K562 (cell line): ENCODE measurements at regions not wholly inside any gene's neighbourhood (a gene's known extent, or its start where the extent isn't known, plus 50 kb on each side); places are given as distances from the start of the nearest gene placed in this dataset.
A peak's percentile ranks its signal among the peaks of the same experiment; 100 is the strongest.

ENCODE experiments used
- ATAC-seq: fragments of 200-7000 bp; cut with Tn5 transposase; 3 replicates; pipeline ENCODE4 v1.9.1; 2020; ENCODE audit warnings: moderate library complexity
- BruUV-seq: library from RNA; stranded (reverse); fragments of 400-500 nt; replicated peaks from 2 replicates; lab custom pipeline; 2021; lab: Mats Ljungman, UMichigan
- CTCF ChIA-PET: fragments of 300-600 bp; formaldehyde crosslinking; extraction: SDS; loops from one replicate; lab custom pipeline; 2021; ENCODE audit warnings: low intra/inter-chr PET ratio; lab: Yijun Ruan, JAX
- POLR2A ChIA-PET: fragments of 300-600, 350-650 bp; sonication (Branson Sonifier 250); formaldehyde crosslinking; extraction: SDS; loops from one replicate; lab custom pipeline; 2021; ENCODE audit warnings: antibody characterized with exemption, inconsistent platforms; lab: Yijun Ruan, JAX
- DNase-seq, 4 experiments: peaks; one replicate each; pipeline versions ENCODE4 v3.0.0 to v3.0.0-alpha.2; 2011 to 2018; ENCODE audit warnings: low spot score in 3 of 4, mixed read lengths in 3 of 4; ENCODE audit errors: extremely low read depth in 1 of 4
- FAIRE-seq: peaks from 2 replicates; lab custom pipeline; 2011; peaks lifted over from hg19 to GRCh38; lab: Jason Lieb, UNC
- H2AFZ ChIP-seq: 2 replicates; pipeline ENCODE4 v1.6.0; 2011; ENCODE audit warnings: low read depth, low read length, control low read depth, inconsistent platforms
- H3K27ac ChIP-seq: fragments of 200-600 bp; 3 replicates; pipeline ENCODE4 v1.8.0; 2011; ENCODE audit warnings: low read depth, mild to moderate bottlenecking, control low read depth, inconsistent platforms, low read length, moderate library complexity, mixed read lengths; ENCODE audit errors: extremely low read depth
- H3K27me3 ChIP-seq, 2 experiments: fragments of 300-600 bp in 1 of 2; 2 replicates in 1 of 2; 3 replicates in 1 of 2; pipeline versions ENCODE4 v1.6.0 to v1.8.0; 2011; ENCODE audit warnings: inconsistent platforms in 2 of 2, low read length in 2 of 2, mild to moderate bottlenecking in 1 of 2, mixed read lengths in 1 of 2, moderate library complexity in 1 of 2; ENCODE audit not compliant: control insufficient read depth in 2 of 2, insufficient read depth in 2 of 2
- H3K36me3 ChIP-seq: fragments of 300-600 bp; 3 replicates; pipeline ENCODE4 v1.8.0; 2011; ENCODE audit warnings: mild to moderate bottlenecking, low read length, inconsistent platforms; ENCODE audit not compliant: control insufficient read depth, insufficient read depth
- H3K4me1 ChIP-seq, 2 experiments: fragments of 200-600 bp in 1 of 2; replicated peaks in 1 of 2; 2 replicates in 1 of 2; 3 replicates in 1 of 2; pipeline versions ENCODE4 v1.5.1 to v1.8.0; 2011; ENCODE audit warnings: inconsistent platforms in 2 of 2, low read length in 2 of 2, mild to moderate bottlenecking in 1 of 2, mixed read lengths in 1 of 2, moderate library complexity in 1 of 2; ENCODE audit not compliant: control insufficient read depth in 2 of 2, insufficient read depth in 2 of 2
- H3K4me2 ChIP-seq: 2 replicates; pipeline ENCODE4 v1.6.1; 2011; ENCODE audit warnings: low read length, control low read depth, inconsistent platforms, mixed read lengths; ENCODE audit not compliant: insufficient read depth
- H3K4me3 ChIP-seq: fragments of 200-600 bp; sonication (generic), shearing (Covaris generic); 2 replicates; pipeline ENCODE4 v1.5.1; 2016; ENCODE audit warnings: control low read depth, inconsistent platforms
- H3K79me2 ChIP-seq: fragments of 200-600 bp; 3 replicates; pipeline ENCODE4 v1.8.0; 2011; ENCODE audit warnings: low read length, inconsistent platforms; ENCODE audit not compliant: control insufficient read depth, insufficient read depth
- H3K9ac ChIP-seq, 2 experiments: 2 replicates each; pipeline versions ENCODE4 v1.6.0 to v1.6.1; 2011; ENCODE audit warnings: low read depth in 2 of 2, low read length in 2 of 2, control low read depth in 1 of 2, inconsistent platforms in 1 of 2, mild to moderate bottlenecking in 1 of 2, mixed read lengths in 1 of 2; ENCODE audit not compliant: insufficient read depth in 1 of 2
- H3K9me1 ChIP-seq: one replicate; pipeline ENCODE4 v1.6.0; 2011; ENCODE audit warnings: inconsistent platforms, mild to moderate bottlenecking, low read length, moderate library complexity; ENCODE audit not compliant: control insufficient read depth, insufficient read depth
- H3K9me3 ChIP-seq: replicated peaks from 2 replicates; pipeline ENCODE4 v1.5.1; 2011; ENCODE audit warnings: low read depth, low read length, inconsistent platforms; ENCODE audit not compliant: control insufficient read depth, insufficient read depth
- H4K20me1 ChIP-seq: replicated peaks from 2 replicates; pipeline ENCODE4 v1.6.1; 2011; ENCODE audit warnings: low read length, inconsistent platforms, mixed read lengths; ENCODE audit not compliant: control insufficient read depth, insufficient read depth
- BCOR ChIP-seq: fragments of 450-650 bp; IDR thresholded peaks from 2 replicates; pipeline ENCODE4 v1.6.1; 2016
- BHLHE40 ChIP-seq: IDR thresholded peaks from 2 replicates; pipeline ENCODE4 v1.6.1; 2011; ENCODE audit warnings: low read length, improper control_type of control experiment
- HINFP ChIP-seq: fragments of 450-650 bp; conservative IDR thresholded peaks from 2 replicates; pipeline ENCODE4 v1.6.1; 2016; ENCODE audit warnings: missing genetic modification characterization, low read depth, mild to moderate bottlenecking, control low read depth, missing compliant biosample characterization
- KAT7 ChIP-seq: sonication (generic); formaldehyde crosslinking; IDR thresholded peaks from 2 replicates; pipeline ENCODE4 v1.8.0; 2022; ENCODE audit warnings: missing genetic modification reagents, mild to moderate bottlenecking, borderline replicate concordance
- NFE2L1 ChIP-seq: fragments of 450-650 bp; IDR thresholded peaks from 2 replicates; pipeline ENCODE4 v1.6.1; 2016; ENCODE audit warnings: missing genetic modification characterization, low read depth, mild to moderate bottlenecking, missing compliant biosample characterization, moderate library complexity, borderline replicate concordance
- PHF20 ChIP-seq: fragments of 450-650 bp; IDR thresholded peaks from 2 replicates; pipeline ENCODE4 v1.6.1; 2018; ENCODE audit not compliant: partially characterized antibody
- SP1 ChIP-seq: sonication (generic); formaldehyde crosslinking; IDR thresholded peaks from 2 replicates; pipeline ENCODE4 v1.8.1; 2022; ENCODE audit warnings: mild to moderate bottlenecking, missing genetic modification reagents
- STAT5A ChIP-seq: IDR thresholded peaks from 2 replicates; pipeline ENCODE4 v1.6.1; 2012; ENCODE audit warnings: low read length, inconsistent platforms, borderline replicate concordance
- ZBTB26 ChIP-seq: fragments of 450-650 bp; formaldehyde crosslinking; IDR thresholded peaks from 2 replicates; pipeline ENCODE4 v1.4.0; 2022; ENCODE audit warnings: missing genetic modification characterization
- ZNF830 ChIP-seq: fragments of 250-450 bp; sonication (Bioruptor Pico); IDR thresholded peaks from 2 replicates; pipeline ENCODE4 v1.5.0; 2021; ENCODE audit warnings: mild to moderate bottlenecking
- WGBS: fragments of 100-300 bp; shearing (Covaris generic); methylation state at CpG from one replicate; pipeline ENCODE4 v1.1.6; 2016; ENCODE audit warnings: low coverage, mixed read lengths; ENCODE audit not compliant: insufficient coverage; ENCODE audit errors: missing lambda C conversion rate; 5-methylcytosine and 5-hydroxymethylcytosine counted together
- in situ Hi-C: fragments of 300-500 bp; cut with MboI; formaldehyde crosslinking; loops from 4 replicates; pipeline ENCODE4 v1.15.0; 2018; ENCODE audit warnings: inconsistent platforms, mixed read lengths
- intact Hi-C: fragments of 100-400 bp; cut with micrococcal nuclease; formaldehyde crosslinking; loops from 2 replicates; pipeline ENCODE4 v1.14.2; 2022

- Histone ChIP-seq H3K9me3 (no peaks in the 10 kb centered on the region), H3K27ac (no peak overlapping the region), H3K36me3 (no peaks in the 10 kb centered on the region), H3K9ac (no peak overlapping the region; a peak in 1 of 4 replicates), H4K20me1 (no peaks in the 10 kb centered on the region), H3K27me3 (peaks cover 0 to 4% of the 10 kb centered on the region in 2 experiments; a peak in 2 of 5 replicates), H3K4me1 (no peaks in the 10 kb centered on the region), H3K4me2 (no peak overlapping the region), H2AFZ (no peak overlapping the region), H3K4me3 (no peak overlapping the region), H3K9me1 (no peaks in the 10 kb centered on the region), H3K79me2 (no peaks in the 10 kb centered on the region)
- WGBS = under 1% methylated on average over 13 of the region's 13 CpGs
- TF ChIP-seq BHLHE40 = peak; percentile 4; the same call in 1 of the 2 replicates
- no peak for TF ChIP-seq STAT5A
- no peak for FAIRE-seq
- ChIA-PET POLR2A (no interaction called here), CTCF (no interaction called here)
- peak; percentile 54; the same call in 2 of the 3 replicates for ATAC-seq
- in situ Hi-C loops (no loop called here), intact Hi-C loops (no loop called here)
- BruUV-seq = no TSS peak
- peak in 1 of 4 experiments; percentile 6 for DNase-seq
These were observed 302.9 kb upstream of the GATB start for GRCh38 chr4:152063621-152064240.

- ATAC-seq (no peak), DNase-seq (no peak), FAIRE-seq (no peak)
- Histone ChIP-seq H3K79me2 (no peaks in the 10 kb centered on the region), H4K20me1 (no peaks in the 10 kb centered on the region), H3K4me3 (no peak overlapping the region), H3K27me3 (peaks cover 0 to 4% of the 10 kb centered on the region in 2 experiments; a peak in 2 of 5 replicates), H3K9me3 (no peaks in the 10 kb centered on the region), H3K36me3 (no peaks in the 10 kb centered on the region), H3K9me1 (no peaks in the 10 kb centered on the region), H3K27ac (no peak overlapping the region), H3K4me2 (no peak overlapping the region), H3K4me1 (no peaks in the 10 kb centered on the region), H2AFZ (no peak overlapping the region), H3K9ac (no peak overlapping the region)
- ChIA-PET CTCF (no interaction called here), POLR2A (interaction anchor here (0.6 kb wide), 1 partner anchor 582 kb away, joined by 3 read pairs; no protein-coding TSS in a partner anchor)
- WGBS = 0% methylated on average over 2 of the region's 2 CpGs
- TF ChIP-seq NFE2L1 (tag) = no peak
- no peak for TF ChIP-seq BCOR
- no peak for TF ChIP-seq ZBTB26 (CRISPR knock-in tag)
- TF ChIP-seq HINFP = no peak
- no peak for TF ChIP-seq PHF20
- no peak for TF ChIP-seq ZNF830
- TF ChIP-seq KAT7 = no peak
- TF ChIP-seq SP1 = no peak
- no TSS peak for BruUV-seq
- in situ Hi-C loops (no loop called here), intact Hi-C loops (no loop called here)
These were observed 302.3 kb upstream of the GATB start for GRCh38 chr4:152062936-152063620.
